SK-N-SH (cell line): ENCODE measurements at regions not wholly inside any gene's neighbourhood (a gene's known extent, or its start where the extent isn't known, plus 50 kb on each side); places are given as distances from the start of the nearest gene placed in this dataset.

ENCODE experiments used
- CTCF ChIA-PET: fragments of 300-600, 350-600 bp; formaldehyde crosslinking; extraction: SDS; loops from one replicate; lab custom pipeline; 2021; lab: Yijun Ruan, JAX
- POLR2A ChIA-PET: fragments of 350-600 bp; sonication (Branson Sonifier 250); formaldehyde crosslinking; extraction: SDS; loops from one replicate; lab custom pipeline; 2020; ENCODE audit warnings: antibody characterized with exemption, inconsistent platforms; lab: Yijun Ruan, JAX
- DNase-seq: peaks from one replicate; pipeline ENCODE4 v3.0.0; 2012
- H2AFZ ChIP-seq: fragments of 200-600 bp; sonication (generic); 2 replicates; pipeline ENCODE4 v1.8.1; 2016; ENCODE audit warnings: antibody characterized with exemption, mild to moderate bottlenecking, low read depth
- H3F3A ChIP-seq: fragments of 200-600 bp; sonication (generic); replicated peaks from 2 replicates; pipeline ENCODE3; 2016; ENCODE audit warnings: antibody characterized with exemption, mild to moderate bottlenecking; ENCODE audit not compliant: insufficient read depth
- H3K27ac ChIP-seq, 2 experiments: fragments of 200-500 bp in 1 of 2; fragments of 200-600 bp in 1 of 2; sonication (Bioruptor generic) in 1 of 2; sonication (generic), shearing (Covaris generic) in 1 of 2; 2 replicates each; pipeline versions ENCODE4 v1.5.1 to v1.6.1; 2014 to 2016; ENCODE audit warnings: low read depth in 2 of 2, inconsistent platforms in 1 of 2, low read length in 1 of 2, mild to moderate bottlenecking in 1 of 2, mixed read lengths in 1 of 2
- H3K27me3 ChIP-seq: fragments of 200-600 bp; sonication (generic), shearing (Covaris generic); 2 replicates; pipeline ENCODE4 v1.6.1; 2016; ENCODE audit warnings: mixed run types; ENCODE audit not compliant: insufficient read depth
- H3K36me3 ChIP-seq, 2 experiments: fragments of 200-500 bp in 1 of 2; fragments of 200-600 bp in 1 of 2; sonication (Bioruptor generic) in 1 of 2; sonication (generic) in 1 of 2; replicated peaks in 1 of 2; 2 replicates each; pipeline versions ENCODE3 to v1.5.1; 2014 to 2016; ENCODE audit warnings: low read length in 1 of 2, mild to moderate bottlenecking in 1 of 2; ENCODE audit not compliant: insufficient read depth in 2 of 2, control insufficient read depth in 1 of 2
- H3K4me1 ChIP-seq, 2 experiments: fragments of 200-500 bp in 1 of 2; fragments of 200-600 bp in 1 of 2; sonication (Bioruptor generic) in 1 of 2; sonication (generic), shearing (Covaris generic) in 1 of 2; 2 replicates each; pipeline versions ENCODE4 v1.5.1 to v1.6.1; 2014 to 2016; ENCODE audit warnings: low read depth in 1 of 2, low read length in 1 of 2, mixed run types in 1 of 2; ENCODE audit not compliant: insufficient read depth in 2 of 2, control insufficient read depth in 1 of 2
- H3K4me2 ChIP-seq: fragments of 200-600 bp; sonication (generic), shearing (Covaris generic); 2 replicates; pipeline ENCODE4 v1.6.1; 2017; ENCODE audit warnings: mixed run types
- H3K4me3 ChIP-seq, 2 experiments: fragments of 200-500 bp in 1 of 2; fragments of 200-600 bp in 1 of 2; sonication (Bioruptor generic) in 1 of 2; sonication (generic), shearing (Covaris generic) in 1 of 2; 2 replicates each; pipeline versions ENCODE4 v1.5.1 to v1.8.1; 2014 to 2016; ENCODE audit warnings: low read depth in 2 of 2, inconsistent platforms in 1 of 2, low read length in 1 of 2, mild to moderate bottlenecking in 1 of 2, mixed read lengths in 1 of 2, moderate library complexity in 1 of 2
- H3K79me2 ChIP-seq: fragments of 200-600 bp; sonication (generic); 2 replicates; pipeline ENCODE4 v1.8.1; 2017; ENCODE audit warnings: mild to moderate bottlenecking; ENCODE audit not compliant: insufficient read depth
- H3K9ac ChIP-seq: fragments of 200-600 bp; sonication (generic); 2 replicates; pipeline ENCODE4 v1.6.1; 2017; ENCODE audit warnings: mixed run types
- H3K9me2 ChIP-seq: fragments of 200-600 bp; sonication (generic); 2 replicates; pipeline ENCODE4 v1.6.1; 2017; ENCODE audit warnings: mixed run types
- H3K9me3 ChIP-seq: fragments of 200-600 bp; sonication (generic); 2 replicates; pipeline ENCODE4 v1.6.1; 2017; ENCODE audit warnings: mixed run types, mild to moderate bottlenecking, moderate library complexity
- H4K20me1 ChIP-seq: fragments of 200-600 bp; sonication (generic); 2 replicates; pipeline ENCODE4 v1.6.1; 2017; ENCODE audit warnings: mild to moderate bottlenecking, mixed run types; ENCODE audit not compliant: insufficient read depth
- EP300 ChIP-seq, 2 experiments: IDR thresholded peaks; 2 replicates each; pipeline versions ENCODE4 v1.4.0 to v1.6.1; 2012; ENCODE audit warnings: borderline replicate concordance in 1 of 2, low read depth in 1 of 2, low read length in 1 of 2
- EZH2phosphoT487 ChIP-seq: fragments of 200-600 bp; sonication (generic); IDR thresholded peaks from 2 replicates; pipeline ENCODE4 v1.6.1; 2017; ENCODE audit warnings: low read depth, mixed run types, mild to moderate bottlenecking, antibody characterized with exemption, moderate library complexity, borderline replicate concordance
- FOSL2 ChIP-seq: IDR thresholded peaks from 2 replicates; pipeline ENCODE4 v1.4.0; 2012; ENCODE audit warnings: low read depth, mild to moderate bottlenecking, moderate library complexity, borderline replicate concordance
- FOXJ3 ChIP-seq: sonication (generic); formaldehyde crosslinking; IDR thresholded peaks from 2 replicates; pipeline ENCODE4 v1.5.1; 2020; ENCODE audit warnings: mild to moderate bottlenecking, missing genetic modification reagents
- GATA2 ChIP-seq: sonication (generic); formaldehyde crosslinking; IDR thresholded peaks from 2 replicates; pipeline ENCODE4 v1.5.0; 2020; ENCODE audit warnings: mild to moderate bottlenecking, missing genetic modification reagents
- JUND ChIP-seq: IDR thresholded peaks from 2 replicates; pipeline ENCODE4 v1.4.0; 2012
- MXI1 ChIP-seq: IDR thresholded peaks from 2 replicates; pipeline ENCODE4 v1.6.1; 2012; ENCODE audit warnings: mild to moderate bottlenecking, low read depth, low read length, improper control_type of control experiment
- NRF1 ChIP-seq: IDR thresholded peaks from 2 replicates; pipeline ENCODE4 v1.6.1; 2012; ENCODE audit warnings: low read depth, mild to moderate bottlenecking, low read length
- RCOR1 ChIP-seq: fragments of 150-350 bp; IDR thresholded peaks from 2 replicates; pipeline ENCODE4 v1.6.1; 2017; ENCODE audit warnings: antibody characterized with exemption, low read length
- RFX5 ChIP-seq: IDR thresholded peaks from 2 replicates; pipeline ENCODE4 v1.6.1; 2012; ENCODE audit warnings: mild to moderate bottlenecking, improper control_type of control experiment, low read length
- RXRA ChIP-seq: IDR thresholded peaks from 2 replicates; pipeline ENCODE4 v1.4.0; 2012; ENCODE audit warnings: low read depth, mild to moderate bottlenecking, borderline replicate concordance
- SIN3A ChIP-seq: IDR thresholded peaks from 2 replicates; pipeline ENCODE4 v1.6.1; 2012; ENCODE audit warnings: low read depth, mild to moderate bottlenecking, low read length, moderate library complexity, borderline replicate concordance
- TAF1 ChIP-seq: IDR thresholded peaks from 2 replicates; pipeline ENCODE4 v1.6.1; 2012; ENCODE audit warnings: low read depth, mild to moderate bottlenecking, low read length, moderate library complexity, borderline replicate concordance
- TCF12 ChIP-seq: IDR thresholded peaks from 2 replicates; pipeline ENCODE4 v1.4.0; 2012
- TEAD4 ChIP-seq: IDR thresholded peaks from 2 replicates; pipeline ENCODE4 v1.4.0; 2012; ENCODE audit warnings: mild to moderate bottlenecking, borderline replicate concordance; ENCODE audit not compliant: insufficient read depth
- USF2 ChIP-seq: fragments of 150-350 bp; IDR thresholded peaks from 2 replicates; pipeline ENCODE4 v1.6.1; 2017; ENCODE audit warnings: antibody characterized with exemption, low read length, low read depth, borderline replicate concordance
- YY1 ChIP-seq: IDR thresholded peaks from 2 replicates; pipeline ENCODE4 v1.4.0; 2012; ENCODE audit warnings: low read depth, mild to moderate bottlenecking
- WGBS: methylation state at CpG from one replicate; pipeline ENCODE4 v1.1.6; 2017; ENCODE audit warnings: low lambda C conversion rate; 5-methylcytosine and 5-hydroxymethylcytosine counted together
- TF ChIP-seq, protein P1 (sequence below): fragments of 150-350 bp; IDR thresholded peaks from 2 replicates; pipeline ENCODE4 v1.6.1; 2016; ENCODE audit warnings: mild to moderate bottlenecking, low read depth, low read length
- TF ChIP-seq, protein P2 (sequence below): IDR thresholded peaks from 2 replicates; pipeline ENCODE4 v1.4.0; 2012; ENCODE audit warnings: low read depth, borderline replicate concordance
- TF ChIP-seq, protein P3 (sequence below): IDR thresholded peaks from 2 replicates; pipeline ENCODE4 v1.4.0; 2012; ENCODE audit warnings: low read depth, borderline replicate concordance

DNA sequence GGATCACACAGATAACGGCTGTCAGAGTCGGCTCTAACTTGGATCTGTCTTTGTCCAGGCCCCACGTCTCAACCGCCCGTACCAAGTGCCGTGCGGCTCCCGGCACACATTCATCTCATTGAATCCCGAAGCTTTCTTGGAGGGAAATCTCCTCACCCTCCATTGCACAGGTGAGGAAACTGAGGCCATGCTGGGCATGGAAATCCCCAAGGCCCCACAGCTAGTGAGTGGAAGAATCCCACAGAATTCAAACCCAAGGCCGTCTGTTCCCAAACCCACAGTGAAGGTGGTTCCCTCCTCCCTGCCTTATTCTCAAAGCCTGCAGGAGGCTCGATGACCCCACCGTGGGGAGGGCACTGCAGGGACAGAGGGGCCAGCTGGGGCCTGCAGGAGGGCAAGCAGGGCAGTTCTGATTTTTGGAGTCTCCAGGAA is 437.9 kb downstream of the MATN1 start:
- no peaks in the 10 kb centered on the region for H4K20me1 ChIP-seq
- H3K4me3 ChIP-seq: no peak overlapping the region
- TF ChIP-seq TCF12: no peak
- no peak for TF ChIP-seq YY1
- no peak for TF ChIP-seq NRF1
- no peak for TF ChIP-seq FOSL2
- TF ChIP-seq, protein P1, sequence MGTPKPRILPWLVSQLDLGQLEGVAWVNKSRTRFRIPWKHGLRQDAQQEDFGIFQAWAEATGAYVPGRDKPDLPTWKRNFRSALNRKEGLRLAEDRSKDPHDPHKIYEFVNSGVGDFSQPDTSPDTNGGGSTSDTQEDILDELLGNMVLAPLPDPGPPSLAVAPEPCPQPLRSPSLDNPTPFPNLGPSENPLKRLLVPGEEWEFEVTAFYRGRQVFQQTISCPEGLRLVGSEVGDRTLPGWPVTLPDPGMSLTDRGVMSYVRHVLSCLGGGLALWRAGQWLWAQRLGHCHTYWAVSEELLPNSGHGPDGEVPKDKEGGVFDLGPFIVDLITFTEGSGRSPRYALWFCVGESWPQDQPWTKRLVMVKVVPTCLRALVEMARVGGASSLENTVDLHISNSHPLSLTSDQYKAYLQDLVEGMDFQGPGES: no peak
- TF ChIP-seq, protein P2, sequence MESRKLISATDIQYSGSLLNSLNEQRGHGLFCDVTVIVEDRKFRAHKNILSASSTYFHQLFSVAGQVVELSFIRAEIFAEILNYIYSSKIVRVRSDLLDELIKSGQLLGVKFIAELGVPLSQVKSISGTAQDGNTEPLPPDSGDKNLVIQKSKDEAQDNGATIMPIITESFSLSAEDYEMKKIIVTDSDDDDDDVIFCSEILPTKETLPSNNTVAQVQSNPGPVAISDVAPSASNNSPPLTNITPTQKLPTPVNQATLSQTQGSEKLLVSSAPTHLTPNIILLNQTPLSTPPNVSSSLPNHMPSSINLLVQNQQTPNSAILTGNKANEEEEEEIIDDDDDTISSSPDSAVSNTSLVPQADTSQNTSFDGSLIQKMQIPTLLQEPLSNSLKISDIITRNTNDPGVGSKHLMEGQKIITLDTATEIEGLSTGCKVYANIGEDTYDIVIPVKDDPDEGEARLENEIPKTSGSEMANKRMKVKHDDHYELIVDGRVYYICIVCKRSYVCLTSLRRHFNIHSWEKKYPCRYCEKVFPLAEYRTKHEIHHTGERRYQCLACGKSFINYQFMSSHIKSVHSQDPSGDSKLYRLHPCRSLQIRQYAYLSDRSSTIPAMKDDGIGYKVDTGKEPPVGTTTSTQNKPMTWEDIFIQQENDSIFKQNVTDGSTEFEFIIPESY: no peak
- TF ChIP-seq FOXJ3 (CRISPR knock-in tag): no peak
- no peak for TF ChIP-seq MXI1
- TF ChIP-seq, protein P3, sequence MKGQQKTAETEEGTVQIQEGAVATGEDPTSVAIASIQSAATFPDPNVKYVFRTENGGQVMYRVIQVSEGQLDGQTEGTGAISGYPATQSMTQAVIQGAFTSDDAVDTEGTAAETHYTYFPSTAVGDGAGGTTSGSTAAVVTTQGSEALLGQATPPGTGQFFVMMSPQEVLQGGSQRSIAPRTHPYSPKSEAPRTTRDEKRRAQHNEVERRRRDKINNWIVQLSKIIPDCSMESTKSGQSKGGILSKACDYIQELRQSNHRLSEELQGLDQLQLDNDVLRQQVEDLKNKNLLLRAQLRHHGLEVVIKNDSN: no peak
- TF ChIP-seq TEAD4: no peak
- TF ChIP-seq USF2: no peak
- no peak for TF ChIP-seq EZH2phosphoT487
- no peak for TF ChIP-seq SIN3A
- TF ChIP-seq RFX5: no peak
- TF ChIP-seq TAF1: no peak
- TF ChIP-seq JUND: no peak
- TF ChIP-seq RCOR1: no peak
- no peak for TF ChIP-seq GATA2 (CRISPR knock-in tag)
- no peak for TF ChIP-seq RXRA
- no peak for TF ChIP-seq EP300 (IDR thresholded peaks at IDR 0.05; ENCODE audit: borderline replicate concordance in 1 of 2, low read depth in 1 of 2, low read length in 1 of 2)
- H2AFZ ChIP-seq: no peak overlapping the region
- no peak overlapping the region for H3K9ac ChIP-seq
- POLR2A ChIA-PET: no interaction called here
- no peak overlapping the region for H3K27ac ChIP-seq
- H3K27me3 ChIP-seq: no peaks in the 10 kb centered on the region
- H3K36me3 ChIP-seq: no peaks in the 10 kb centered on the region
- no peaks in the 10 kb centered on the region for H3K9me2 ChIP-seq
- WGBS: 57% methylated on average over 12 of the region's 12 CpGs
- H3K4me1 ChIP-seq: peaks cover 0 to 11% of the 10 kb centered on the region in 2 experiments; a peak in 2 of 4 replicates
- H3K9me3 ChIP-seq: no peaks in the 10 kb centered on the region
- H3K4me2 ChIP-seq: no peak overlapping the region
- no peak for DNase-seq
- CTCF ChIA-PET: interaction anchor here (3.1 kb wide), 1 partner anchor 95 kb away, joined by 11 read pairs; no protein-coding TSS in a partner anchor
- H3K79me2 ChIP-seq: no peaks in the 10 kb centered on the region
- H3F3A ChIP-seq: no peaks in the 10 kb centered on the region
